Heart left ventricle (tissue), 13 donors: ENCODE measurements at regions not wholly inside any gene's neighbourhood (a gene's known extent, or its start where the extent isn't known, plus 50 kb on each side); places are given as distances from the start of the nearest gene placed in this dataset.

Experiments
- CTCF ChIP-seq, 12 donors: fragments of 200-600 bp; sonication (generic) in 4 of 12; IDR thresholded peaks; one replicate each; pipeline versions ENCODE4 v1.5.0 to v1.8.0; 2018 to 2022; ENCODE audit warnings: antibody characterized with exemption in 12 of 12, mild to moderate bottlenecking in 5 of 12
- POLR2A ChIP-seq, 2 donors: fragments of 450-650 bp; IDR thresholded peaks; one replicate each; pipeline ENCODE4 v1.6.1; 2017; ENCODE audit warnings: antibody characterized with exemption in 2 of 2, mild to moderate bottlenecking in 2 of 2, moderate library complexity in 2 of 2
- donor health status: ischemic (EF 13 %, LVEDD 7.1; RV severe dilation, severe dysfunction).
- donor health status: DM: no; HTN: yes; CAD: no.
- donor health status: DM: no; HTN: no; CAD: no.
- donor health status: ischemic (EF 25% LVEDD 6.9; RV normal size, moderate dysfunction).
- donor health status: ischemic (EF 25% LVEDD 5.7; RV mildly dilated, moderate dysfunction).
- donor health status: ischemic (EF 35%, LVEDD 5.7; RV mildly dilated, moderate dysfunction).
- donor health status: nonischemic (EF 11% LVEDD 7.7; RV severe dilation, severe dysfunction).
- donor health status: DM: yes; HTN: yes; CAD: no.
- donor health status: PGD.
- donor health status: ischemic (EF 29% LVEDD 5.4; RV normal size, mild dysfunction).
- donor health status: nonischemic (EF 23%, LVEDD 6.1; RV moderate dilation, normal function).

DNA sequence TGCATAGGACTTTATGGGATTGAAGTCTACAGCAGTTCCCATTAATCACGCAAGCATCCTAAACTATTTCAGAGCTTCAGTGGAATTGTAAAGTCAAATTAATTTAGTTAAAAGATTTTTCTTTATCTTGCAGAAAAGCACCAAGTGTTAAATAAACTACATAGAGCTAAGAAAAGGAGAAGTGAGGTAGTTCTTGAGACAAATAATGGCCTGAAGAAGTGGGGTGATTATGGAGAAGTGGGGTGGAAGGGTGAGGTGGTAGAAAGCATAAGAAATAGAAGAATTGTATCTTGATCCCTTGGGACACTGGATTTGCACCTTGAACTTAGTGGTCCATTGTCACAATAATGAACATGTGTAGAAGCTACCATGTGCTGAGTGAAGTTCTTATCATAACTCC, 121.7 kb upstream of the LINC00305 start:
- no peak for TF ChIP-seq CTCF (IDR thresholded peaks at IDR 0.05)
- no peak for TF ChIP-seq POLR2A (IDR thresholded peaks at IDR 0.05)
